ENCODE measurements at regions not wholly inside any gene's neighbourhood (a gene's known extent, or its start where the extent isn't known, plus 50 kb on each side); places are given as distances from the start of the nearest gene placed in this dataset.

GRCh38 chr5:169389318-169389717, 88.4 kb upstream of the SLIT3 start:
- Histone ChIP-seq H3K4me2 (ENCODE audit: insufficient read depth in 1 of 2, low read depth in 2 of 2, low read length in 2 of 2) (no peak overlapping the region), H2BK20ac (ENCODE audit: low read length) (no peak overlapping the region), H4K8ac (ENCODE audit: extremely low read depth, insufficient read depth, low read length) (no peak overlapping the region), H4K20me1 (replicated peaks in 1 of 2; ENCODE audit: control insufficient read depth in 1 of 2, insufficient read depth in 2 of 2, low read length in 2 of 2) (no peaks in the 10 kb centered on the region), H3K23me2 (ENCODE audit: low read depth, low read length) (no peaks in the 10 kb centered on the region), H4K91ac (replicated peaks; ENCODE audit: insufficient read length, low read length) (no peak overlapping the region), H2BK5ac (ENCODE audit: low read depth, low read length) (no peak overlapping the region), H2BK120ac (replicated peaks; ENCODE audit: low read depth, low read length) (no peak overlapping the region), H2BK12ac (ENCODE audit: low read depth, low read length) (no peak overlapping the region), H3K27ac (ENCODE audit: low read depth, low read length) (no peak overlapping the region), H3K79me2 (ENCODE audit: control insufficient read depth in 1 of 2, insufficient read depth in 2 of 2, low read length in 2 of 2) (no peaks in the 10 kb centered on the region), H3K56ac (replicated peaks; ENCODE audit: insufficient read length, low read depth, low read length) (no peak overlapping the region), H3K14ac (ENCODE audit: insufficient read length) (no peak overlapping the region), H3K4me3 (ENCODE audit: extremely low read depth in 1 of 4, insufficient read depth in 2 of 4, low read depth in 3 of 4, low read length in 4 of 4) (no peak overlapping the region), H4K5ac (ENCODE audit: insufficient read length, low read depth, low read length) (no peak overlapping the region), H2BK15ac (ENCODE audit: low read length) (no peak overlapping the region), H3K79me1 (ENCODE audit: low read depth, low read length) (no peaks in the 10 kb centered on the region), H2AK5ac (ENCODE audit: low read depth, low read length) (no peak overlapping the region), H3K23ac (ENCODE audit: insufficient read length) (no peak overlapping the region), H3K4ac (replicated peaks; ENCODE audit: insufficient read length, low read depth, low read length) (no peak overlapping the region), H2AFZ (ENCODE audit: low read length) (no peak overlapping the region), H3K27me3 (replicated peaks in 1 of 4; ENCODE audit: control insufficient read depth in 3 of 4, extremely low read depth in 1 of 4, insufficient read depth in 3 of 4, low read length in 3 of 4) (no peaks in the 10 kb centered on the region), H3K18ac (ENCODE audit: extremely low read depth, low read length) (no peak overlapping the region), H3K9me3 (ENCODE audit: insufficient read depth in 2 of 2, low read depth in 1 of 2, low read length in 1 of 2) (no peaks in the 10 kb centered on the region), H3K9ac (replicated peaks in 1 of 4; ENCODE audit: extremely low read depth in 1 of 4, low read depth in 3 of 4, low read length in 3 of 4) (no peak overlapping the region), H3K4me1 (replicated peaks in 1 of 4; ENCODE audit: control insufficient read depth in 3 of 4, insufficient read depth in 4 of 4, low read length in 3 of 4) (no peaks in the 10 kb centered on the region), H3K36me3 (ENCODE audit: control insufficient read depth in 2 of 4, insufficient read depth in 4 of 4, low read length in 3 of 4) (no peaks in the 10 kb centered on the region)
- CTCF ChIA-PET (ENCODE audit: partially characterized antibody), result interaction anchor here (0.6 to 1.3 kb wide), 2 partner anchors 25 to 58 kb away, joined by 3 to 4 read pairs; no protein-coding TSS in a partner anchor
- DNase-seq (ENCODE audit: low read depth in 1 of 2, low spot score in 2 of 2), result no peak
- no peak for FAIRE-seq
- POLR2A ChIA-PET (ENCODE audit: partially characterized antibody), result no interaction called here
- 85% methylated on average over 6 of the region's 6 CpGs; no CpG with 5 or more reads in 1 of the 2 experiments for WGBS, 2 experiments (ENCODE audit: extremely low coverage in 1 of 2, insufficient coverage in 1 of 2, insufficient read length in 1 of 2, insufficient replicate concordance in 2 of 2, low coverage in 1 of 2, low lambda C conversion rate in 2 of 2, missing lambda C conversion rate in 1 of 2)
- TF ChIP-seq CHD1 (IDR thresholded peaks at IDR 0.05; ENCODE audit: low read depth, low read length) (no peak), TAF1 (IDR thresholded peaks at IDR 0.05; ENCODE audit: low read depth, low read length) (no peak), NANOG (IDR thresholded peaks at IDR 0.05; ENCODE audit: insufficient read depth, low read depth, low read length, poor library complexity, severe bottlenecking) (no peak), NRF1 (IDR thresholded peaks at IDR 0.05; ENCODE audit: low read depth, low read length) (no peak), CBX5 (IDR thresholded peaks at IDR 0.05; ENCODE audit: low read depth, low read length) (no peak), POU5F1 (IDR thresholded peaks at IDR 0.05; ENCODE audit: low read depth, low read length) (no peak), SAP30 (IDR thresholded peaks at IDR 0.05; ENCODE audit: insufficient read depth, insufficient replicate concordance, low read length) (no peak), CEBPB (IDR thresholded peaks at IDR 0.05; ENCODE audit: low read depth, low read length) (no peak), HDAC2 (IDR thresholded peaks at IDR 0.05; ENCODE audit: borderline replicate concordance in 1 of 2, low read depth in 2 of 2, low read length in 2 of 2) (no peak), JUND (IDR thresholded peaks at IDR 0.05; ENCODE audit: low read length) (no peak), CBX8 (IDR thresholded peaks at IDR 0.05; ENCODE audit: borderline replicate concordance, low read depth, low read length) (no peak), ATF3 (IDR thresholded peaks at IDR 0.05; ENCODE audit: insufficient read depth, low read depth, low read length) (no peak), POLR2A (IDR thresholded peaks at IDR 0.05; ENCODE audit: control extremely low read depth in 1 of 2, low read depth in 2 of 2, low read length in 2 of 2) (no peak)

Measured in H1 (cell line).